K562 (cell line): ENCODE measurements at regions not wholly inside any gene's neighbourhood (a gene's known extent, or its start where the extent isn't known, plus 50 kb on each side); places are given as distances from the start of the nearest gene placed in this dataset.

Experiments used
- ARID4B ChIP-seq: sonication (generic); formaldehyde crosslinking; IDR thresholded peaks from 2 replicates; pipeline ENCODE4 v1.8.0; 2022; ENCODE audit warnings: mild to moderate bottlenecking, missing genetic modification reagents
- CTCF ChIP-seq, 3 experiments: IDR thresholded peaks in 2 of 3; conservative IDR thresholded peaks in 1 of 3; 2 replicates each; pipeline ENCODE4 v1.5.1; 2011 to 2012; ENCODE audit warnings: low read length in 3 of 3, mild to moderate bottlenecking in 3 of 3, control low read depth in 2 of 3, improper control_type of control experiment in 1 of 3, inconsistent platforms in 1 of 3, low read depth in 1 of 3, mixed read lengths in 1 of 3, moderate library complexity in 1 of 3; ENCODE audit not compliant: insufficient read depth in 2 of 3
- E2F5 ChIP-seq: sonication (generic); formaldehyde crosslinking; IDR thresholded peaks from 2 replicates; pipeline ENCODE4 v1.8.0; 2022; ENCODE audit warnings: mild to moderate bottlenecking, missing genetic modification reagents
- ESRRA ChIP-seq: fragments of 450-650 bp; IDR thresholded peaks from 2 replicates; pipeline ENCODE4 v1.6.1; 2014; ENCODE audit warnings: low read depth, mild to moderate bottlenecking, moderate library complexity, borderline replicate concordance
- FOS ChIP-seq: IDR thresholded peaks from 3 replicates; pipeline ENCODE4 v1.6.1; 2011; ENCODE audit not compliant: insufficient read length; ENCODE audit errors: extremely low read depth
- PHF8 ChIP-seq: fragments of 200-600 bp; sonication (generic); IDR thresholded peaks from 2 replicates; pipeline ENCODE4 v1.6.1; 2012; ENCODE audit warnings: mixed run types, mild to moderate bottlenecking, inconsistent platforms, low read length, moderate library complexity, borderline replicate concordance
- RAD21 ChIP-seq, 2 experiments: fragments of 250-450 bp in 1 of 2; fragments of 450-650 bp in 1 of 2; sonication (Bioruptor Pico) in 1 of 2; formaldehyde crosslinking in 1 of 2; IDR thresholded peaks in 1 of 2; conservative IDR thresholded peaks in 1 of 2; 2 replicates each; pipeline versions ENCODE4 v1.4.0 to v1.8.0; 2020 to 2022; ENCODE audit warnings: mild to moderate bottlenecking in 2 of 2, moderate library complexity in 1 of 2
- TF ChIP-seq, protein P1 (sequence below): fragments of 250-450 bp; sonication (Bioruptor Pico); IDR thresholded peaks from 2 replicates; pipeline ENCODE4 v1.5.1; 2021; ENCODE audit warnings: mild to moderate bottlenecking

GRCh38 chr17:71329310-71330098, 791.3 kb upstream of the SOX9 start:
- TF ChIP-seq ARID4B (CRISPR knock-in tag), result no peak
- TF ChIP-seq E2F5, result no peak
- TF ChIP-seq, protein P1, sequence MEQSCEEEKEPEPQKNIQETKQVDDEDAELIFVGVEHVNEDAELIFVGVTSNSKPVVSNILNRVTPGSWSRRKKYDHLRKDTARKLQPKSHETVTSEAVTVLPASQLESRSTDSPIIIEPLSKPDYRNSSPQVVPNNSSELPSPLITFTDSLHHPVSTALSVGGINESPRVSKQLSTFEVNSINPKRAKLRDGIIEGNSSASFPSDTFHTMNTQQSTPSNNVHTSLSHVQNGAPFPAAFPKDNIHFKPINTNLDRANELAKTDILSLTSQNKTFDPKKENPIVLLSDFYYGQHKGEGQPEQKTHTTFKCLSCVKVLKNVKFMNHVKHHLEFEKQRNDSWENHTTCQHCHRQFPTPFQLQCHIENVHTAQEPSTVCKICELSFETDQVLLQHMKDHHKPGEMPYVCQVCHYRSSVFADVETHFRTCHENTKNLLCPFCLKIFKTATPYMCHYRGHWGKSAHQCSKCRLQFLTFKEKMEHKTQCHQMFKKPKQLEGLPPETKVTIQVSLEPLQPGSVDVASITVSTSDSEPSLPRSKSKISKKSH (CRISPR knock-in tag), result no peak
- TF ChIP-seq FOS, result no peak
- TF ChIP-seq PHF8, result no peak
- no peak for TF ChIP-seq RAD21 (CRISPR knock-in tag; conservative IDR thresholded peaks at IDR 0.05 in 1 of 2, IDR thresholded peaks at IDR 0.05 in 1 of 2)
- TF ChIP-seq CTCF (IDR thresholded peaks at IDR 0.05 in 2 of 3, conservative IDR thresholded peaks at IDR 0.05 in 1 of 3; ENCODE audit: insufficient read depth in 2 of 3, low read depth in 1 of 3, low read length in 3 of 3), result no peak
- TF ChIP-seq ESRRA, result no peak
